ENCODE measurements at regions not wholly inside any gene's neighbourhood (a gene's known extent, or its start where the extent isn't known, plus 50 kb on each side); places are given as distances from the start of the nearest gene placed in this dataset.

DNA sequence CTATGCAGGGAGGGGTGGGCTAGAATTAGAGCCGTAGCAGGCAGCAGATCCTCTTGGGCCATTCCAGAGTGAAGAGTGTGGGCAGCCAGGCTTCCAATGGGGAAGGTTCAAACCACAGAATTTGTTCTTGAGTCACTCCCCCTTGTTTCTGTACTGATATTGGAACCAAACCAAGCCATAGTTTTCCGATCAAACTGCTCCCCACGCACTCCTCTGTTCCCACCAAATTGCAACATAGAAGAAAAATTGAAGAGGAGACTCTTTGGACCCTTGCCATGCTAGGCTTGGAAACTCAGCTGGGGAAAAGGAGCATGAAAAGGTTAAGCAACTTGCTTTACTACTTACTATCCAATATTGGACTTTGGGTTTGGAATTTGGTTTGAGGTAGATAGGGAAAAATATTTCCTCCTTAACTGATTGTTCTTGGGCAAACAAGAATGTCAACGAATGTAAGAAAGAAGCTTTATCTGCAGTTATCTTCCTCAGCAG is 165.8 kb upstream of the NR3C1 start:
- in situ Hi-C loops (cut with HindIII; ENCODE audit: extremely low pct_ligation_motif_present, low pct_unique_long_range_greater_than_20kb) = no loop called here
- H3K9ac ChIP-seq (ENCODE audit: insufficient read depth, low read depth, low read length) = 0 out of 2 replicates have a peak overlapping the region, but pooled peaks have one; percentile 5
- ChIA-PET POLR2A (interaction anchor here (0.8 to 2.7 kb wide), 10 partner anchors 8 to 164 kb away, joined by 3 to 15 read pairs (median 6); no protein-coding TSS in a partner anchor), CTCF (ENCODE audit: low intra/inter-chr PET ratio, low total read pairs) (no interaction called here)
- ATAC-seq = peak; percentile 58
- peak overlapping the region; percentile 22 for H3K4me2 ChIP-seq (ENCODE audit: low read depth, low read length)
- H3K4me1 ChIP-seq (ENCODE audit: insufficient read depth, low read length) = peaks cover 37% of the 10 kb centered on the region
- no peaks in the 10 kb centered on the region for H3K79me2 ChIP-seq (ENCODE audit: insufficient read depth, low read length)
- peak; percentile 82 for DNase-seq (ENCODE audit: low spot score)
- H3K4me3 ChIP-seq (replicated peaks in 1 of 3; ENCODE audit: insufficient read depth in 1 of 3, low read depth in 2 of 3, low read length in 3 of 3) = no peak overlapping the region; a peak in 1 of 6 replicates
- H4K20me1 ChIP-seq (ENCODE audit: insufficient read depth, low read length) = no peaks in the 10 kb centered on the region
- no peak overlapping the region for H2AFZ ChIP-seq (ENCODE audit: low read length)
- BruUV-seq (replicated peaks) = no TSS peak
- no peaks in the 10 kb centered on the region for H3K36me3 ChIP-seq (replicated peaks in 1 of 2; ENCODE audit: control insufficient read depth in 1 of 2, insufficient read depth in 2 of 2, low read length in 2 of 2)
- no peaks in the 10 kb centered on the region for H3K27me3 ChIP-seq (ENCODE audit: control insufficient read depth in 1 of 2, insufficient read depth in 2 of 2, low read length in 2 of 2)
- H3K9me3 ChIP-seq (ENCODE audit: low read length) = no peaks in the 10 kb centered on the region
- 22% methylated on average over 4 of the region's 4 CpGs for WGBS (ENCODE audit: low lambda C conversion rate)
- H3K27ac ChIP-seq (ENCODE audit: extremely low read length, insufficient read depth, low read length) = peak overlapping the region; percentile 66
- peak; percentile 88 for FAIRE-seq
- intact Hi-C loops (cut with micrococcal nuclease; ENCODE audit: unreplicated experiment) = loop anchor here (10.0 kb wide), 1 partner anchor 164 kb away; the partner anchor contains the start of gene NR3C1
- TF ChIP-seq, protein P1, sequence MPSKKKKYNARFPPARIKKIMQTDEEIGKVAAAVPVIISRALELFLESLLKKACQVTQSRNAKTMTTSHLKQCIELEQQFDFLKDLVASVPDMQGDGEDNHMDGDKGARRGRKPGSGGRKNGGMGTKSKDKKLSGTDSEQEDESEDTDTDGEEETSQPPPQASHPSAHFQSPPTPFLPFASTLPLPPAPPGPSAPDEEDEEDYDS (CRISPR knock-in tag; IDR thresholded peaks at IDR 0.05) = no peak
- no peak for TF ChIP-seq PCBP2 (optimal IDR thresholded peaks at IDR 0.05; ENCODE audit: low read depth, low read length, poor library complexity, severe bottlenecking)
- no peak for TF ChIP-seq ONECUT2 (CRISPR knock-in tag; IDR thresholded peaks at IDR 0.05)
- TF ChIP-seq, protein P2, sequence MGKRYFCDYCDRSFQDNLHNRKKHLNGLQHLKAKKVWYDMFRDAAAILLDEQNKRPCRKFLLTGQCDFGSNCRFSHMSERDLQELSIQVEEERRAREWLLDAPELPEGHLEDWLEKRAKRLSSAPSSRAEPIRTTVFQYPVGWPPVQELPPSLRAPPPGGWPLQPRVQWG (CRISPR knock-in tag; IDR thresholded peaks at IDR 0.05; ENCODE audit: borderline replicate concordance, low read depth) = no peak
- TF ChIP-seq ZNF816 (CRISPR knock-in tag; IDR thresholded peaks at IDR 0.05; ENCODE audit: borderline replicate concordance) = no peak
- peak; percentile 63; the same call in 1 of the 2 replicates for TF ChIP-seq HNF4G (IDR thresholded peaks at IDR 0.05; ENCODE audit: borderline replicate concordance, low read depth, low read length)
- no peak for TF ChIP-seq HNF4G (CRISPR knock-in tag; IDR thresholded peaks at IDR 0.05; ENCODE audit: borderline replicate concordance, low read depth)
- TF ChIP-seq GATAD1 (CRISPR knock-in tag; IDR thresholded peaks at IDR 0.05) = no peak
- TF ChIP-seq RBFOX2 (IDR thresholded peaks at IDR 0.05; ENCODE audit: low read depth, low read length) = no peak
- TF ChIP-seq ARNT2 (CRISPR knock-in tag; IDR thresholded peaks at IDR 0.05; ENCODE audit: low read depth) = no peak
- no peak for TF ChIP-seq BRD4 (CRISPR knock-in tag; IDR thresholded peaks at IDR 0.05)
- no peak for TF ChIP-seq ZFP90 (CRISPR knock-in tag; IDR thresholded peaks at IDR 0.05; ENCODE audit: borderline replicate concordance)
- no peak for TF ChIP-seq ZNF350 (CRISPR knock-in tag; IDR thresholded peaks at IDR 0.05; ENCODE audit: borderline replicate concordance, low read depth)
- no peak for TF ChIP-seq NFE2L1 (CRISPR knock-in tag; IDR thresholded peaks at IDR 0.05; ENCODE audit: borderline replicate concordance)
- TF ChIP-seq SETDB1 (CRISPR knock-in tag; IDR thresholded peaks at IDR 0.05; ENCODE audit: borderline replicate concordance) = no peak
- no peak for TF ChIP-seq ETV6 (CRISPR knock-in tag; conservative IDR thresholded peaks at IDR 0.05)
- TF ChIP-seq ZFP41 (CRISPR knock-in tag; IDR thresholded peaks at IDR 0.05; ENCODE audit: borderline replicate concordance) = no peak
- TF ChIP-seq HDAC2 (CRISPR knock-in tag; IDR thresholded peaks at IDR 0.05) = 0 out of 2 replicates have a peak, but pooled peaks have one; percentile 18
- TF ChIP-seq POGZ (CRISPR knock-in tag; IDR thresholded peaks at IDR 0.05) = peak; percentile 53; the same call in 1 of the 2 replicates
- no peak for TF ChIP-seq ZNF570 (CRISPR knock-in tag; IDR thresholded peaks at IDR 0.05; ENCODE audit: borderline replicate concordance)
- TF ChIP-seq TRAFD1 (CRISPR knock-in tag; IDR thresholded peaks at IDR 0.05; ENCODE audit: borderline replicate concordance) = no peak
- TF ChIP-seq ATF7 (IDR thresholded peaks at IDR 0.05) = no peak
- TF ChIP-seq ATF7 (CRISPR knock-in tag; IDR thresholded peaks at IDR 0.05) = no peak
- no peak for TF ChIP-seq ZNF30 (CRISPR knock-in tag; IDR thresholded peaks at IDR 0.05)
- TF ChIP-seq MATR3 (CRISPR knock-in tag; IDR thresholded peaks at IDR 0.05) = no peak

Data from HepG2 (cell line).